ENCODE measurements at regions not wholly inside any gene's neighbourhood (a gene's known extent, or its start where the extent isn't known, plus 50 kb on each side); places are given as distances from the start of the nearest gene placed in this dataset.
"Not testable (repeated sequence)": the region's sequence is repeated elsewhere in the genome, so short reads cannot be mapped to it uniquely, and the experiment has no call there.

DNA sequence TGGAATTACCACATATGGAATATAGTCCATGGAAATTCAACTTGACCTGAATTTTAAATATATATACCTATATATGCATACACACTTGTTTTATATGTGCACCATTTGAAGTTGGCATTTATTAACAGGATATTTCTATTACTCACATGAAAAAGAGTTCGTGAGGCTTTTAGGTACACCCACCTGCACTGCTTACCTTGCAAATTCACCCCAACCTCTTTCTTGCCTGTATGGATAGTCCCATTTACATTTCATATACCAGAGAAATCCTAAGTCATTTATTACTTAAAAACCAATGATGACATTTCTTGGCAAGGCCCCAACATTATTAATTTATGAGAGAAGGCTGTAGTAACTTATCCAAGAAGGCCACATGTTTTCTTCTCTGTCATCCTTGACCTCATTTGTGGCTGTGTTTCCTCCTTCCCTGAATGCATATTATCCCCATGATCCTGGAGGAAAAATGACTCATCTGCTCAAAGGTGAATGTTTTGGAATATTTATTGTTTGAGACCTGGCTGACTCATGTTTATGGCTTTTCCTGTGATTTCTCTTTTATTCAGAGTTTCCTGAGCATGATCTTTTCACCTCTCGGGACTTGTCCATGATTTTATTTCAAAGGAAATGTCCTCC is 62.2 kb upstream of the FAM241A start:
- Histone ChIP-seq H3K9me3 (no peaks in the 10 kb centered on the region), H3K4me1 (no peaks in the 10 kb centered on the region), H3K36me3 (no peaks in the 10 kb centered on the region), H3K4me3 (no peak overlapping the region), H3K27ac (peak overlapping the region in 1 of 4 donors; percentile 3), H3K27me3 (no peaks in the 10 kb centered on the region)
- intact Hi-C loops (cut with DNase I): no loop called here
- peak; percentile 59 for FAIRE-seq
- DNase-seq: no peak
- TF ChIP-seq, protein P1, sequence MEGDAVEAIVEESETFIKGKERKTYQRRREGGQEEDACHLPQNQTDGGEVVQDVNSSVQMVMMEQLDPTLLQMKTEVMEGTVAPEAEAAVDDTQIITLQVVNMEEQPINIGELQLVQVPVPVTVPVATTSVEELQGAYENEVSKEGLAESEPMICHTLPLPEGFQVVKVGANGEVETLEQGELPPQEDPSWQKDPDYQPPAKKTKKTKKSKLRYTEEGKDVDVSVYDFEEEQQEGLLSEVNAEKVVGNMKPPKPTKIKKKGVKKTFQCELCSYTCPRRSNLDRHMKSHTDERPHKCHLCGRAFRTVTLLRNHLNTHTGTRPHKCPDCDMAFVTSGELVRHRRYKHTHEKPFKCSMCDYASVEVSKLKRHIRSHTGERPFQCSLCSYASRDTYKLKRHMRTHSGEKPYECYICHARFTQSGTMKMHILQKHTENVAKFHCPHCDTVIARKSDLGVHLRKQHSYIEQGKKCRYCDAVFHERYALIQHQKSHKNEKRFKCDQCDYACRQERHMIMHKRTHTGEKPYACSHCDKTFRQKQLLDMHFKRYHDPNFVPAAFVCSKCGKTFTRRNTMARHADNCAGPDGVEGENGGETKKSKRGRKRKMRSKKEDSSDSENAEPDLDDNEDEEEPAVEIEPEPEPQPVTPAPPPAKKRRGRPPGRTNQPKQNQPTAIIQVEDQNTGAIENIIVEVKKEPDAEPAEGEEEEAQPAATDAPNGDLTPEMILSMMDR (IDR thresholded peaks at IDR 0.05): no peak
- ATAC-seq: peak in 2 of 4 donors; percentile 36 to 38
- WGBS, 2 donors: 68 to 70% methylated on average over 2 of the region's 2 CpGs

DNA sequence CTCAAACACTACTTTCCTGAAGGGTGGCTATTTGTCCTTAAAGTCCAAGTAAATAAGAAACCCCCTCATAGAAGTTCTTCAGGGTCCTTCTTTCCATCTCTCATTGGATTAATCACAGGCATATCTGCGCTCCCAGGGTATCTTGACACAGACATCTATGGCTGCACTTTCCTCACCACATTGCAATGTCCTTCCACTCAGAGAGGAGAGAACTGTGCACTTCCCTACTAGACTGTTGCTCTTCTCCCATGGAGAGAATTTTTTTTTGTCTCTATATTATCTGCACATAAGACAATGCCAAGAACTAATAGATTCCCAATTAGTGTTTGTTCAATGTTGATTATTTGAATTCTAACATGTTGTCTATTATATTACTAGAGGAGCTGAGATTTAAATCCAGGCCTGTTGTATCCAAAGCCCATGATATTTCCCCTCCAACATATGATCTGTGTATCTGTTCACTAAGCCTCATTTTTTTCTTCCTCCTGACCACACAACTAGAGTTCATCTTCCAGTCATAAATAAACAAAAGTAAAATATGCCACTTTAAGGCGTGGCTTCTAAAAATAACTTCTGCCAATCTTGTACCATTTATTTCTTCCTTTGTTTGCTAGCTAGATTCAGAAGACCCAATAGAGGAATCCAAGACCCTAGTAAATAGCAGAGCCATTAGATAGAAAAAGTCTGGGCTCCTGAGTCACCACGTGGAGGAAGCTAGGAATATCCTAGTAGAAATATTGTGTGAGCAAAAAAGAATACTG is 61.5 kb upstream of the FAM241A start:
- TF ChIP-seq, protein P1 (IDR thresholded peaks at IDR 0.05): no peak
- no peaks in the 10 kb centered on the region for H3K36me3 ChIP-seq
- DNase-seq: no peak
- no peak for ATAC-seq
- H3K4me3 ChIP-seq: no peak overlapping the region
- no peaks in the 10 kb centered on the region for H3K27me3 ChIP-seq
- no peaks in the 10 kb centered on the region for H3K4me1 ChIP-seq
- FAIRE-seq: no peak
- H3K9me3 ChIP-seq: no peaks in the 10 kb centered on the region
- 63 to 68% methylated on average over 3 of the region's 3 CpGs for WGBS, 2 donors
- H3K27ac ChIP-seq: peak overlapping the region in 1 of 4 donors; percentile 3
- intact Hi-C loops (cut with DNase I): no loop called here

DNA sequence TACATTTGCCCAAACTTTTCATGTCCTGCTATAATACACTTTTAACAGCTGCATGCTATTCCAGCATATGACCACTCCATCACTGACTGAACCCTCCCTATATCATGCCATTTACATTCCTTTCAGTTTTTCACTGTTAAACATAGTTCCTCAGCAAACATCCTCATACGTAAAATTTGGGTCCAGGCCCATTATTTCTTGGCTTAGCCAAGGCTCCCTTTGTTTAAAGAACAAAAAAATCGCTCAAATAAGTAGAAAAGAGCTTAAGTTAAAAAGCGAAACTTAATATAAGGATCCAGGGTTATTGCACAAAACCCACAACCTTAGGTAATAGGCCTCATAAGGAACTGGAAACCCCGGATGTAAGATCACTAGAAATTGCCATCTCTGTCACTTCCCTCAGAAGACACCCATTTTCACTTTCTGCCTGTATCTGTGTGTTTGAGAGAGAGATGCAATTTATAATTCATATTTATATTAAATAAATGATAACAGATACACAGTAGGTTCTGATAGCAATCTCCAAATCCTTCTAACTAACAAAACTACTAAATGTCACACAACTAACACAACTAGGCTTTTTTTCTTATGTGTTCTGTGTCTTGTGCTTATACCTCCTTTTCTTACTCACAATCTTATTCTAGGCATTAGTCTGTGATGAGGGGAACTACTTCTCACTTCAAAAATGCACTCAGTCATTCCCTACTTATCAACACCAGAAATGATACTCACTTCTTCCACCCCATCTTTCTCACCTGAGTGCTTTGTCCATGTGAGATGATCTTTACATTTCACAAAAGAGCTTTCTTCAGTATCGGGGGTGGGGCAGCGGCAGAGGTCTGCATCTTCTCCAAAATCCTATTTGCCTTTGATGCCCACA is 59.9 kb upstream of the FAM241A start:
- H3K4me3 ChIP-seq: no peak overlapping the region
- FAIRE-seq (no peak), DNase-seq (no peak), ATAC-seq (peak in 1 of 4 donors; percentile 18)
- intact Hi-C loops (cut with DNase I): no loop called here
- H3K36me3 ChIP-seq: no peaks in the 10 kb centered on the region
- 66 to 70% methylated on average over 6 of the region's 6 CpGs for WGBS, 2 donors
- H3K27me3 ChIP-seq: no peaks in the 10 kb centered on the region
- no peaks in the 10 kb centered on the region for H3K4me1 ChIP-seq
- no peak overlapping the region for H3K27ac ChIP-seq
- no peaks in the 10 kb centered on the region for H3K9me3 ChIP-seq
- TF ChIP-seq, protein P1 (IDR thresholded peaks at IDR 0.05): no peak

DNA sequence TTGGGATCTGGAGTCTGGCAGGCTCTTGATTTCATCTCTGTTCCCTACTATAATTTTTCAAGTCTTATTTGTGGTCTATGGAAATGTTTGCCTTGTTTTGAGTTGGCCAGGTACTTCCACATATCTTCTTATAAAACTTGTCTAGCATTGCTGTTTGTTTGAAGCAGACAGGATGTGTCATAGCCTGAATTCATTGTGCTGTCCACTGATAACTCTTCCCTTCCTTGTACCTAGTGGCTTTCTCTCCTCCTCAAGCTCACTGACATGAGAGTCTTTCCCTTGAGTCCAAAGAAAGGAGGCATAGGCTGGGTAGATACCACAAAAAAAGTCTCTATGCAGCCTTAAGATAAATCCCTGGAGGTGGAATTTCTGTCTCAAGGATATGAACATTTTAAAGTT is 59.2 kb upstream of the FAM241A start:
- no peaks in the 10 kb centered on the region for H3K9me3 ChIP-seq
- H3K27ac ChIP-seq: no peak overlapping the region
- intact Hi-C loops (cut with DNase I): no loop called here
- DNase-seq: no peak
- no peaks in the 10 kb centered on the region for H3K36me3 ChIP-seq
- FAIRE-seq: no peak
- no peaks in the 10 kb centered on the region for H3K27me3 ChIP-seq
- no peak for ATAC-seq
- H3K4me3 ChIP-seq: no peak overlapping the region
- TF ChIP-seq, protein P1 (IDR thresholded peaks at IDR 0.05): no peak
- no peaks in the 10 kb centered on the region for H3K4me1 ChIP-seq

DNA sequence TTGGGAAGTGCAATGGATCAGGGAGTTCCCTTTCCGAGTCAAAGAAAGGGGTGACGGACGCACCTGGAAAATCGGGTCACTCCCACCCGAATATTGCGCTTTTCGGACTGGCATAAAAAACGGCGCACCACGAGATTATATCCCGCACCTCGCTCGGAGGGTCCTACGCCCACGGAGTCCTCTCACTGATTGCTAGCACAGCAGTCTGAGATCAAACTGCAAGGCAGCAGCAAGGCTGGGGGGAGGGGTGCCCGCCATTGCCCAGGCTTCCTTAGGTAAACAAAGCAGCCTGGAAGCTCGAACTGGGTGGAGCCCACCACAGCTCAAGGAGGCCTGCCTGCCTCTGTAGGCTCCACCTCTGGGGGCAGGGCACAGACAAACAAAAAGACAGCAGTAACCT is 58.6 kb upstream of the FAM241A start:
- H3K4me3 ChIP-seq; DNase-seq; H3K4me1 ChIP-seq; H3K27me3 ChIP-seq; intact Hi-C loops (cut with DNase I); H3K9me3 ChIP-seq; ATAC-seq; H3K36me3 ChIP-seq; FAIRE-seq; H3K27ac ChIP-seq: not testable (repeated sequence)
- 69 to 91% methylated on average over 15 to 17 of the region's 17 CpGs for WGBS, 2 donors

DNA sequence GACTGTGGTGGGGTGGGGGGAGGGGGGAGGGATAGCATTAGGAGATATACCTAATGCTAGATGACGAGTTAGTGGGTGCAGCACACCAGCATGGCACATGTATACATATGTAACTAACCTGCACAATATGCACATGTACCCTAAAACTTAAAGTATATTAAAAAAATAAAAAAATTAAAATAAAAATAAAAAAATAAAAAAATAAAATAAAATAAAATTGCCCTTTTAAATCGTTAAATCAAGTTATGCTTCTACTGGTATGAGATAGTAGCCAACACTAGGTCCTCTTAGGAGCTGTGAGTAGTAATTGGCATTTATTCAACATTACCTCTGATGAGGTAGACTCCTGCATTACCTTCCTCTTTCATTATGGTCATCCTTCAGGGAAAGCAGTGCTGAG is 52.9 kb upstream of the FAM241A start:
- H3K9me3 ChIP-seq; H3K4me3 ChIP-seq; DNase-seq; intact Hi-C loops (cut with DNase I); H3K36me3 ChIP-seq; H3K27ac ChIP-seq; H3K4me1 ChIP-seq; FAIRE-seq; H3K27me3 ChIP-seq; ATAC-seq: not testable (repeated sequence)
- WGBS, 2 donors: 50 to 71% methylated on average over 1 to 2 of the region's 2 CpGs
